Activated T-helper 1 cell treated with anti-CD3 and anti-CD28 coated beads, Interleukin-2, amount 50 U/mL, for 16 hours (primary cell): ENCODE measurements at regions not wholly inside any gene's neighbourhood (a gene's known extent, or its start where the extent isn't known, plus 50 kb on each side); places are given as distances from the start of the nearest gene placed in this dataset.
"Not testable (repeated sequence)": the region's sequence is repeated elsewhere in the genome, so short reads cannot be mapped to it uniquely, and the experiment has no call there.

Experiments
- DNase-seq, 2 donors: peaks; one replicate each; pipeline ENCODE4 v3.0.0-alpha.2; 2020; ENCODE audit warnings: low read depth in 1 of 2, low spot score in 1 of 2

DNA sequence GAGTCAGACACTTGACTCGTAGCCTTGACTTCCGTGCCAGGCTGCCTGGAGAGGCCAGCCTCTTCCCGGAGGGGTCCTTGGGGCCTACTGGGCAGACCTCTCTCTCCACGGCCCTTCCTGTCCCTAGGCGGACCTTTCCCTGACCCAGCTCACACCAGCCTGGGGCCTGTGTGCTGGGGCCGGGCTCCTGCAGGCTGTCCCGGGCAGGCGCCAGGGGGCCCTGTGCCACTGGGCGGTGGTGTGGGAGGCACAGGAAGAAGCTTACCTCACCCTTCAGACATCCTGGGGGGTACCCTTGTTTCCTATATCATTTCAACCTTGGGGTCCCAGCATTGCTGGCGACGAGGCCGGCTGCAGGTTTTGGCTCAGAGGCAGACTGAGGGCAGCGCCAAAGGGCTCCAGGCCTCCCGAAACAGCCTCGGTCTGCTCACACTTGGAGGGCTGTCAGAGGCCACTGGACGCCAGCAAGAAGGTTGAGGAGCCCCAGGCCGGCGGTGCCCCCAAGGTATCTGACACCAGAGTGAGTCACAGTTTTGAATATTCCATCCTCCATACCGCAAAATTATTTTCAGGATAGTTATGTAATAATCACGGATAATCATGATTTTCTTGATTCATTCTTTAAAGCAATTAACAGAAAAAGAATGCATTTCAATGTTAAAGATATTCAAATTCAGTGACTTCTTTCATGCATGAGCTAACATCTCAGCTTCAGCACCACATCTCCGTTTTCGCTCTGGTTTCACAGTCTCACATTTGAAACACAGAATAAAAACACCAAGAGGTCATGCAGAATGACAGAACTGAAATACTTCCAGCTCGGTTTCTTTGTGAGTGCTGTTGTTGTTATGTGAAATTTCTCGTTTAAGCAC is 3967.6 kb upstream of the TPTE start:
- not testable (repeated sequence) for DNase-seq

DNA sequence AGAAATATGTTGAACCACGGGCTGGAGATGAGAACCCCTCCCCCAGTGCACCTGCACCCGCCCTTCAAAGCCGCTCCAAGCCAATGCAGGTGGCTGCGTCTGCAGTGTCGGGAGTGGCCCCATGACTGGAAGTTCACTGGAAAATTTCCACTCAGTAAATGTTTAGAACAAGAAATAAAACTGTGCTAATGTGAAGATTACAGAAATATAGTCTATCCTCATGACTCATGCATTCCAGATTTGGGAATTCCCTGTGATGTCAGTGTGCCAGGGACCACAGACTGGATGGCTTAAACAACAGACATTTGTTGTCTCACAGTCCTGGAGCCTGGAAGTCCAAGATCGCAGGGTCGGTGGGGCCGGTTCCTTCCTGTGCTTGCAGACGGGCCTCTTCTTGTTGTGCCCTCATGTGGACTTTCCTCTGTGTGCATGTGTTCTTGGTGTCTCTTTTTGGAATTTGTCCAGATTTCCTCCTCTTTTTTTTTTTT is 3967.0 kb upstream of the TPTE start:
- not testable (repeated sequence) for DNase-seq

DNA sequence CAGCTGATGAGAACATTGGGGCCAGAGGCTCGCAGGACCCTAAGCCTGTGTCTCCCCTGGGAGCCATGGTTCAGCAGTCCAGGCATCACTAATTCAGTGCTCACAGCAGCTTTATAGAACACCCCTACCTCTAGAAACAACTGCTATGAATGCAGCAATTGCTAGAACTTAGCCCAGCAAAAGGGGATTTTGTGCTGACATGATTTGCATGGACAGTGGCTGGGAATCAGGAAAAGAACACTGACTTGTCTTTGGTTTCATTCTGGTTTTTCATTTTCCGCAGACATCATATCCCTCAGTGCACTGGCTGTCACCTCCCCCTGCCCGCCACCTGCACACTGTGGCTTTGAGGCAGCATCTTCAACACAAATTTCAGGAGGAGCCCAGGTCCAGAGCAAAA is 3964.9 kb upstream of the TPTE start:
- DNase-seq, result not testable (repeated sequence)

DNA sequence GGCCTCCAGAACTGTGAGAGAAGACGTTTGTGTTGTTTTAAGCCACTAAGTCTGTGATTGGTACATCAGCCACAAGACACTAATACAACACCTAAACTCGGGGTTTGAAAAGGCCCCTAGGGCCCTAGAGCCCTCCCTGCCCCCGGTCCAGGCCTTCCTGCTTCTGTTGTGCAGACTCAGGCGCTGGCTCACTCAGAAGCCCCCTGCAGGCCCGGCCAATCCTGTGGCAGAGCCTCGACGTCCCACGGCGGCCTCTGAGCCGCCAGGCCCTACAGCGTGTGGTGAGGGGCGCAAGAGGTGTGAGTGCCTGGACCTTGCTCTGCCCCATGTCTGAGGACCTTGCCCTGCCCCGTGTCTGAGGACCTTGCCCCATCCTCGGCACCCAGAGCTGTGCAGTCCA is 3964.0 kb upstream of the TPTE start:
- not testable (repeated sequence) for DNase-seq

DNA sequence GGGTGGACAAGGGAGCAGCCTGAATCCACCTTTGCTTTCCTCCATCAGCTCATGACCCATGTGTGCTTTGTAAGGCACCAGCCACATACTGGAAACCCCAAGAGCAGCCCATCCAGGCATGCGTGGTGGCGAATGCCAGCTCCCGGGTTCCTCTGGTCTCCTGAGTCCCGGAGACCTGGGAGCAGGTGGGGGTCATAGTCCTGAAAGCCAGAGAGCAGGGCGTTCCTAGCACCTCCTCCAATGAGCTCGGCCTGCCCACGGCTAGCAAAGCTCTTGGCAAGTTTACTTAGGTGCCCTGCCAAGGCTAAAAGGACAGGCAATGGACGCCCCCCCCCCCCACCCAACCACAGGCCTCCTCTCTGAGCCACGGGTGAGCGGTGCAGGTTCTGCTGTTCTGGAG is 3960.2 kb upstream of the TPTE start:
- DNase-seq, result not testable (repeated sequence)

DNA sequence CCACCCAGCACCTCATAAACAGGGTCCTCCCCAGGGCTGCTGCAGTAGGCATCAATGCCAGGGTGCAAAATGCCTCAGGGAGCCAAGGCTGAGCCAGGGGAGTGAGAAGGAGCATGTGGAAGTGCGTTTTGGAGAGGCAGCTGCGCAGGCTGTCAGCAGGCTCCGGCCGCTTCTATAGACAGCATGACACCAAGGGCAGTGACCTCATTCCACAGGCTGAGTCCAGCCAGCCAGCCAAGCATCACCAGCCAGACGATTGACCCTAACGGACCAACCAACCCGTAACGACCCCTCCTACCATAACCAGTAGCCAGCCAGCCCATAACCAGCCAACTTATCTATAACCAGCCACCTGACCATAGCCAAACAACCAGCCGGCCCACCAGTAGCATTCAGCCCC is 3959.8 kb upstream of the TPTE start:
- not testable (repeated sequence) for DNase-seq

DNA sequence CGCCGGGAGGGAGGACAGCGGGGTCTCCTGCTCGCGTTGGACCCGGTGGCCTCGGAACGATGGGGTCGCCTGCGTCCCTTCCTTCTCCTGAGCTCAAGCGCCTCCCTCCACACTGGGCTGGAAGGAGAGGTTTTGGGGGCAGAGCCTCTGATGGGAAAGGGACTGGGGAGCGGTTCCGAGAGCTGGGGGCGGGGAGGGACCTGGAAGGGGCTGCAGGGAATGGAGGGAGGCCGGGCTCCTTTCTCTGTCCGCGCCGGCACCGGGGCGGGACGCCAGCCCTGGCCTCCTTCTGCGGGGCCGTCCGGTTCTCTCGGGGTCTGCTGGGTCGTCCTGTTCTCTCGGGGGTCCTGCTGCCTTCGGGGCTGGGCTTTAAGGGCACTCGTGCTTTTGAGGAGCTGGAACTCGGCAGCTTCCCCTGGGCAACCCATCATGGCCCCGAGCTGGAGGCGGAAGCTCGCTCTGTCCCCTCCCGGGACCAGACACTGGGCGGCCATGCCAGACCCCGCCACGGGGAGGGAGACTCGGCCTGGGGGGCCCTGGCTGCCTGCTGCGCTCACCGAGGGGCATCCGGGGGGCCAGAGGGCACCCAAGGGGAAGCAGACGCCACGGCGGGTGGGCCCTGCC is 3956.7 kb upstream of the TPTE start:
- not testable (repeated sequence) for DNase-seq

DNA sequence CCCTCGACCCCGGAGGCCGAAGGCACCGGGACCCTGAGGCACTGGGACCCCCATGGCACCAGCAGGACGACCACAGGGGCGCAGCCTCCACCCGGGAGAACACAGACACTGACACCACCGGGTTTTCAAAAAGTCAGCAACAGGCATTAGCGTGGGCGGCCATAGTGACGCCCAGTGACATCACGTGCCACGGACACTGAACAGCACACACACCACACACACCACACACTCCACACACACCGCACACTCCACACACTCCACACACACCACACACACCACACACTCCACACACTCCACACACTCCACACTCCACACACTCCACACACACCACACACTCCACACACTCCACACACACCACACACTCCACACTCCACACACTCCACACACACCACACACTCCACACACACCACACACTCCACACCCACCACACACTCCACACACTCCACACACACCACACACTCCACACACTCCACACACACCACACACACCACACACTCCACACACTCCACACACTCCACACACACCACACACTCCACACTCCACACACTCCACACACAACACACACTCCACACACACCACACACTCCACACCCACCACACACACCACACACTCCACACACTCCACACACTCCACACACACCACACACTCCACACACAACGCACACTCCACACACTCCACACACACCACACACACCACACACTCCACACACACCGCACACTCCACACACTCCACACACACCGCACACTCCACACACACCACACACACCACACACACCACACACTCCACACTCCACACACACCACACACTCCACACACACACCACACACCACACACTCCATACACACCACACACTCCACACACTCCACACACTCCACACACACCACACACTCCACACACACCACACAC is 3955.9 kb upstream of the TPTE start:
- not testable (repeated sequence) for DNase-seq

DNA sequence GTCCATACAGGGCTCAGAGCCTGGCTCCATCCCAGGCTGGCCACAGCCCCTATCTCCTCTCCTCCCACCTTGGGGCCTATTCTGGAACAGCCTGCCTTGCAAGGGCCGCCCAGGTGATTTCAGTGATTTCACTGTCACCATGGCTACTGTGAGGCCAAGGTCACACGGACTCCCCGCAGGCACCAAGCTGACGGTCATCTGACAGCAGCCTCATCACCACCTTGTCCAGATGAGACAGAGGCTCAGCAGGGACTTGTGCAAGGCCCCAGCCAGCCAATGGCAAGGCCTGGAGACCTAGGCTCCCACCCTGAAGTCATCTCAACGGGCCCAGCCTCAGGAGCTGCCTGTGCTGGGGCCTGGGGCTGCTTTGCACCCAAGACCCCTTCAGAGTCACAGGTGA is 3953.8 kb upstream of the TPTE start:
- DNase-seq, result not testable (repeated sequence)

DNA sequence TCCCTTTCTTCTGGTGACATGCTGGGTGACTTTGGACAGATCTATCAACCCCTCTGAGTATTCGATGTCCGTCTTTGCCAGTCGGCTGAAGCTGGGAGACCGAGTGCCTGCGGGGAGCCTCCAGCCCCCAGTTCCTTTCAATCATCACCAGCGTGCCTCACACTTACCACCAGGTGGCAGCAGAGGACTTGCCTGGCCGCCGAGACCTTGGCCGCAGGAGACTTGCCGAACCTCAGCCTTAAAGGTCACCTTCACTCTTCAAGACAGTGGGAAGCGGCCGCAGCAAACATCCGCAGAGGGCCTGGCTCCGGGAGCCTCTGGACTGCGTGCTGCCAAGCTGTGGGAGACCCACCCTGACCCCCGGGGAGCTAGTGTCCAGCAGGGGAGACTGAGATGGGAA is 3952.2 kb upstream of the TPTE start:
- not testable (repeated sequence) for DNase-seq

DNA sequence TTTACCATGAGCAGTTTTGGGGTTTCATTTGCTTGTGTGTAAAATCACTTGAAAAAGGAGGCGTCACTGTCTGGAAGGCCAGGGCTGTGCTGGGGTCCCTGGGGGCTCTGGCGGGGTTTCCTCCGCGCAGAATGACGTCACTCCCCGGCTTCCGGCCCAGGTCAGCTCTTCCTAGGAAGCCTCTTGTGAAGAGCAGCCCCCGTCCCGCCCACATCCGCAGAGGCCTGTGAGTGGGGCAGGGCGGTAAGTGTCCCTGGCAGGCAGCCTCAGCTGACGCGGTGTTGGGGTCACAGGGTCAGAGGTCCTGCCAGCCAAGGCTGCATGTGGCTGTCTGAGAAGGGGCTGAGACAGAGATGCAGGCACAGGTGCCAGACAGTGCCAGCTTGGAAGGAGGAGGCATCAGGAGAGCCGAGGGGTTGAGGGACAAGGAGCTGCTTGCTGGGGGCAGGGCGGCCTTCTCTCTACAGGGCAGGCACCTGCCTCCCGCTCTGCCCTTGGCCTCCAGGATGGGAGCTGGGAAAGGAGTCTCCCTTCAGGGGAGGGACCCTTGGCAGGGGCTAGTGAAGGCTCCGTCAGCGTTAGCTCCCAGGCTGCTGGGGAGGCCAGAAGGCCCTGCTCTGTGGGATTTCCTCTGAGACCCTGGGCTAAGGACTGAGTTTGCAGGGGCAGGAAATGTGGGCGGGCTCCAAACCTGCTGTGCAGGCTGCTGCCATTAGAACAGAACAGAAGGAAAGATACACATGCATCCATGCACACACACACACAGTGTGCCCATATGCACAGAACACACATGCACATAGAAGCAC is 3951.6 kb upstream of the TPTE start:
- DNase-seq, result not testable (repeated sequence)

DNA sequence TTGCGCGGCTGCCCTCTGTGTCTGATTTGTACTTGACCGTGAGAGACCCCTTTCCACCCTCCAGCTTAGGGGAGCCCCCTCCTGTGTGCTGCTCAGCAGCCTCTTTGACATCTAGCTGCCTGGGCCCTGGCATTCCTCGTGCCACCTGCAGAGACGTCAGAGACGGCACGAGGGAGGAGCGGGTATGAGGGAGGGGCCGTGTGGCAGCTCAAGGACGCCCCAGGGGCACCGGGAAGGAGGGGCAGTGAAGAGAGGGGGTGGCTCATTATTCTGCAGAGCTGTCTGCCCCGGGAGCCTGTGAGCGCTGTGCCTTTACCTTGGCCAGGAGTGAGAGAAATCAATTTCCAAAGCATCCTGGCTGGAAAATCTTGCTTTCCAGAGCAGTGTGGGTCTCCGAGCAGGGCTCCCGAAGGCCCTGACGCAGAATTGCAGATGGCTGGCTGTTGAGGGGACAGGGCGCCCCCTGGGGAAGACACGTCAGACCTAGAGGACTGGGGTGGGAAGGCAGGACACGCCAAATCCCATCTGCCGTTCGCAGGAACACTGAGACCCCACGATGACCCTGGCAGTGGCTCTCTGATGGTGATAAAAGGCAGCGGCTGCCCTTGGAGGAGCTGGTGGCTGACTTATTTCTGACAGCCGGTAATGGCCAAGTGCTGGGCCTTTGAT is 3950.5 kb upstream of the TPTE start:
- DNase-seq, result not testable (repeated sequence)

DNA sequence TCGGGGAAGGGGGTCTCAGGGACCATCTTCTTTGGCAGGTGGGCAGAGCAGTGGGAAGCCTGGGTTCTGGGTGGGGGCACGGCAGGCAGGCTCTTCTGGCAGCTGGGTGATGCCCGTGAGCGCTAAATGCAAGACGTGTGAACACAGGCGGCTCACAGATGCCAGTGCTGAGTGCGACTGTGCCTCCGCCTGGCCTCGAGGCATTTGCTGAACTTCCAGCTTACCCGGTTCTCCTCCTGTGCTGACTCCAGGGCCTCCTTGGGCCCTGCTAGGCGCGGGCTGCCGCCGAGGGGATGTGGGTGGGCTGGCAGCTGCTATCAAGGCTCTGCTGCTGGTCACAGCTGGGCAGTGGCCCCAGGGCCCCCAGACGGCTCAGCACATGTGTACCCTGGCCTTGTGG is 3947.8 kb upstream of the TPTE start:
- DNase-seq, result not testable (repeated sequence)

DNA sequence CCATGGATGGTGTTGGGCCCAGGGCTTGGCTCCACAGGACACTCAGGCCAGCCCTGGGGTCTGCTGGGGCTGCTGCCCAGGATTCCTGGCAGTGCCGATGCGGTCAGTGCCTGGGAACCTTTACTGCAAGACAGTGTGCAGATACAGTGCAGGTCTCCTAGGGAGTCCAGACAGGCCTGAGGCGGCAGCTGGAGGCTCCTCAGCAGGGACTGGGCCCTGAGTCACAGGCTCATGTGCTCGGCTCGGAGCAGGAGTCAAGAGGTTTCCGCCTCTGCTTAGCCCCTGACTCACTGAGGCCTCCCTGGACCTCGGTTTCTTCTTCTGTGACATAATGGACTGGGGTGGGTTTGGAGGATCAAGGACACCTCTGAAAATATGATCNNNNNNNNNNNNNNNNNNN is 3941.6 kb upstream of the TPTE start:
- DNase-seq, result not testable (repeated sequence)
